SK-N-SH (cell line): ENCODE measurements at regions not wholly inside any gene's neighbourhood (a gene's known extent, or its start where the extent isn't known, plus 50 kb on each side); places are given as distances from the start of the nearest gene placed in this dataset.

Experiments used
- CTCF ChIA-PET: fragments of 300-600, 350-600 bp; formaldehyde crosslinking; extraction: SDS; loops from one replicate; lab custom pipeline; 2021; lab: Yijun Ruan, JAX
- POLR2A ChIA-PET: fragments of 350-600 bp; sonication (Branson Sonifier 250); formaldehyde crosslinking; extraction: SDS; loops from one replicate; lab custom pipeline; 2020; ENCODE audit warnings: antibody characterized with exemption, inconsistent platforms; lab: Yijun Ruan, JAX
- DNase-seq: peaks from one replicate; pipeline ENCODE4 v3.0.0; 2012
- H2AFZ ChIP-seq: fragments of 200-600 bp; sonication (generic); 2 replicates; pipeline ENCODE4 v1.8.1; 2016; ENCODE audit warnings: antibody characterized with exemption, mild to moderate bottlenecking, low read depth
- H3F3A ChIP-seq: fragments of 200-600 bp; sonication (generic); replicated peaks from 2 replicates; pipeline ENCODE3; 2016; ENCODE audit warnings: antibody characterized with exemption, mild to moderate bottlenecking; ENCODE audit not compliant: insufficient read depth
- H3K27ac ChIP-seq, 2 experiments: fragments of 200-500 bp in 1 of 2; fragments of 200-600 bp in 1 of 2; sonication (Bioruptor generic) in 1 of 2; sonication (generic), shearing (Covaris generic) in 1 of 2; 2 replicates each; pipeline versions ENCODE4 v1.5.1 to v1.6.1; 2014 to 2016; ENCODE audit warnings: low read depth in 2 of 2, inconsistent platforms in 1 of 2, low read length in 1 of 2, mild to moderate bottlenecking in 1 of 2, mixed read lengths in 1 of 2
- H3K27me3 ChIP-seq: fragments of 200-600 bp; sonication (generic), shearing (Covaris generic); 2 replicates; pipeline ENCODE4 v1.6.1; 2016; ENCODE audit warnings: mixed run types; ENCODE audit not compliant: insufficient read depth
- H3K36me3 ChIP-seq, 2 experiments: fragments of 200-500 bp in 1 of 2; fragments of 200-600 bp in 1 of 2; sonication (Bioruptor generic) in 1 of 2; sonication (generic) in 1 of 2; replicated peaks in 1 of 2; 2 replicates each; pipeline versions ENCODE3 to v1.5.1; 2014 to 2016; ENCODE audit warnings: low read length in 1 of 2, mild to moderate bottlenecking in 1 of 2; ENCODE audit not compliant: insufficient read depth in 2 of 2, control insufficient read depth in 1 of 2
- H3K4me1 ChIP-seq, 2 experiments: fragments of 200-500 bp in 1 of 2; fragments of 200-600 bp in 1 of 2; sonication (Bioruptor generic) in 1 of 2; sonication (generic), shearing (Covaris generic) in 1 of 2; 2 replicates each; pipeline versions ENCODE4 v1.5.1 to v1.6.1; 2014 to 2016; ENCODE audit warnings: low read depth in 1 of 2, low read length in 1 of 2, mixed run types in 1 of 2; ENCODE audit not compliant: insufficient read depth in 2 of 2, control insufficient read depth in 1 of 2
- H3K4me2 ChIP-seq: fragments of 200-600 bp; sonication (generic), shearing (Covaris generic); 2 replicates; pipeline ENCODE4 v1.6.1; 2017; ENCODE audit warnings: mixed run types
- H3K4me3 ChIP-seq, 2 experiments: fragments of 200-500 bp in 1 of 2; fragments of 200-600 bp in 1 of 2; sonication (Bioruptor generic) in 1 of 2; sonication (generic), shearing (Covaris generic) in 1 of 2; 2 replicates each; pipeline versions ENCODE4 v1.5.1 to v1.8.1; 2014 to 2016; ENCODE audit warnings: low read depth in 2 of 2, inconsistent platforms in 1 of 2, low read length in 1 of 2, mild to moderate bottlenecking in 1 of 2, mixed read lengths in 1 of 2, moderate library complexity in 1 of 2
- H3K79me2 ChIP-seq: fragments of 200-600 bp; sonication (generic); 2 replicates; pipeline ENCODE4 v1.8.1; 2017; ENCODE audit warnings: mild to moderate bottlenecking; ENCODE audit not compliant: insufficient read depth
- H3K9ac ChIP-seq: fragments of 200-600 bp; sonication (generic); 2 replicates; pipeline ENCODE4 v1.6.1; 2017; ENCODE audit warnings: mixed run types
- H3K9me2 ChIP-seq: fragments of 200-600 bp; sonication (generic); 2 replicates; pipeline ENCODE4 v1.6.1; 2017; ENCODE audit warnings: mixed run types
- H3K9me3 ChIP-seq: fragments of 200-600 bp; sonication (generic); 2 replicates; pipeline ENCODE4 v1.6.1; 2017; ENCODE audit warnings: mixed run types, mild to moderate bottlenecking, moderate library complexity
- H4K20me1 ChIP-seq: fragments of 200-600 bp; sonication (generic); 2 replicates; pipeline ENCODE4 v1.6.1; 2017; ENCODE audit warnings: mild to moderate bottlenecking, mixed run types; ENCODE audit not compliant: insufficient read depth
- CHD2 ChIP-seq: fragments of 150-350 bp; IDR thresholded peaks from 2 replicates; pipeline ENCODE4 v1.6.1; 2018; ENCODE audit warnings: low read length; ENCODE audit not compliant: partially characterized antibody
- EP300 ChIP-seq, 2 experiments: IDR thresholded peaks; 2 replicates each; pipeline versions ENCODE4 v1.4.0 to v1.6.1; 2012; ENCODE audit warnings: borderline replicate concordance in 1 of 2, low read depth in 1 of 2, low read length in 1 of 2
- GABPA ChIP-seq: IDR thresholded peaks from 2 replicates; pipeline ENCODE4 v1.4.0; 2012; ENCODE audit warnings: low read depth, mild to moderate bottlenecking
- JUND ChIP-seq: IDR thresholded peaks from 2 replicates; pipeline ENCODE4 v1.4.0; 2012
- POLR2AphosphoS5 ChIP-seq: IDR thresholded peaks from 2 replicates; pipeline ENCODE4 v1.6.1; 2012; ENCODE audit warnings: low read depth, low read length
- RAD21 ChIP-seq: IDR thresholded peaks from 2 replicates; pipeline ENCODE4 v1.6.1; 2012; ENCODE audit warnings: mild to moderate bottlenecking, low read length
- RCOR1 ChIP-seq: fragments of 150-350 bp; IDR thresholded peaks from 2 replicates; pipeline ENCODE4 v1.6.1; 2017; ENCODE audit warnings: antibody characterized with exemption, low read length
- RXRA ChIP-seq: IDR thresholded peaks from 2 replicates; pipeline ENCODE4 v1.4.0; 2012; ENCODE audit warnings: low read depth, mild to moderate bottlenecking, borderline replicate concordance
- TEAD4 ChIP-seq: IDR thresholded peaks from 2 replicates; pipeline ENCODE4 v1.4.0; 2012; ENCODE audit warnings: mild to moderate bottlenecking, borderline replicate concordance; ENCODE audit not compliant: insufficient read depth
- YY1 ChIP-seq: IDR thresholded peaks from 2 replicates; pipeline ENCODE4 v1.4.0; 2012; ENCODE audit warnings: low read depth, mild to moderate bottlenecking
- WGBS: methylation state at CpG from one replicate; pipeline ENCODE4 v1.1.6; 2017; ENCODE audit warnings: low lambda C conversion rate; 5-methylcytosine and 5-hydroxymethylcytosine counted together
- TF ChIP-seq, protein P1 (sequence below): fragments of 200-600 bp; sonication (generic); IDR thresholded peaks from 2 replicates; pipeline ENCODE4 v1.6.1; 2017; ENCODE audit warnings: antibody characterized with exemption, mild to moderate bottlenecking, moderate library complexity
- TF ChIP-seq, protein P2 (sequence below): fragments of 150-350 bp; IDR thresholded peaks from 2 replicates; pipeline ENCODE4 v1.6.1; 2017; ENCODE audit warnings: antibody characterized with exemption, low read length, low read depth, borderline replicate concordance
- TF ChIP-seq, protein P3 (sequence below): fragments of 150-350 bp; IDR thresholded peaks from 2 replicates; pipeline ENCODE4 v1.6.1; 2016; ENCODE audit warnings: mild to moderate bottlenecking, low read depth, low read length
- TF ChIP-seq, protein P4 (sequence below): IDR thresholded peaks from 2 replicates; pipeline ENCODE4; 2012
- TF ChIP-seq, protein P5 (sequence below): IDR thresholded peaks from 2 replicates; pipeline ENCODE4 v1.4.0; 2012; ENCODE audit warnings: low read depth, borderline replicate concordance

DNA sequence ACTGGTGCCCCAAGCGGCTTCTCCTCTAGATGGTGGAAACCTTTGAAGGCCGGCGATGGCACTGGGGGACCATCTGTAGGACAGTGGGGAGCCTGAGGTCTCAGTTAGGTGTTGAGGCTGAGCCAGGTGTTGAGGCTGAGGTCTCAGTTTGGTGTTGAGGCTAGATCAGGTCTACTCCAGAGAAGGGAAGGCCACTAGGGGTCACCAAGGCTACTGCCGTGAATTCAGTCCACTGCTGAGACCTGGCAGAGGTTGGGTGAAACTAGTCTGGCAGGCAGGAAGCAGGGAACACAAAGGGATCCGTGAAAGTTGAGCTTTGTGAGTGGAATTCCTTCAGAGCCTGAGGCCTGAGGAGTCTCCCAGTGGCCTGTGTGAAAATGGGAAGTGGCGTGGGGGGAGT, 123.8 kb upstream of the FGF3 start (continued):
- TF ChIP-seq POLR2AphosphoS5 = no peak
- TF ChIP-seq, all 33 proteins: peak for 3

DNA sequence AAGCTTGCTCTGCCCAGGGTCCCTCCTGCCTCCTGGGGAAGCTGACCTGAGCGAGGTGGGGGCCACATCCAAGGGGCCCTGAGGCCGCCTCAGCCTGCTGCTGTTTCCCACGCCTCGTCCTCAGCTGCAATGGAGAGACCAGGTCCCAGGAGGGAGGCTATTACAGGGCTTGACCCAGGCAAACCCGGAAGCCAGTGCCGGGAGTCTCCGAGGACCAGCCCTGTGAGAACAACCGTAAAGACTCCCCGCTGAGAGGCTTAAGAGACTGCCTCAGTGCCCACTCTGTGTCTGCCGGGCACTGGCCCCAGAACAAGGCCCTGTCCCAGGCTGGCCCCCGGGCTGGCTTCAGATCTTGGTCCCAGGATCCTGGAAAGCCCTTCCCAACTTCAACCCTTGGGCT, 124.3 kb upstream of the FGF3 start:
- Histone ChIP-seq H3K36me3 (no peaks in the 10 kb centered on the region), H3K4me1 (peaks cover under 1 to 17% of the 10 kb centered on the region in 2 experiments; a peak in 1 of 4 replicates), H3K9me2 (no peaks in the 10 kb centered on the region), H3K4me3 (no peak overlapping the region), H4K20me1 (no peaks in the 10 kb centered on the region), H2AFZ (no peak overlapping the region), H3F3A (no peaks in the 10 kb centered on the region), H3K79me2 (no peaks in the 10 kb centered on the region), H3K27ac (no peak overlapping the region), H3K9me3 (no peaks in the 10 kb centered on the region), H3K9ac (no peak overlapping the region), H3K27me3 (peaks cover 15% of the 10 kb centered on the region; the same call in 1 of the 2 replicates), H3K4me2 (no peak overlapping the region)
- 19% methylated on average over 2 of the region's 11 CpGs for WGBS
- ChIA-PET POLR2A (no interaction called here), CTCF (interaction anchor here (0.8 to 2.3 kb wide), 4 partner anchors 25 to 248 kb away, joined by 3 to 15 read pairs (median 4); no protein-coding TSS in a partner anchor)
- TF ChIP-seq JUND = no peak
- TF ChIP-seq EP300 (IDR thresholded peaks at IDR 0.05; ENCODE audit: borderline replicate concordance in 1 of 2, low read depth in 1 of 2, low read length in 1 of 2) = no peak
- no peak for TF ChIP-seq RCOR1
- TF ChIP-seq RAD21 = no peak
- no peak for TF ChIP-seq RXRA
- TF ChIP-seq, protein P1, sequence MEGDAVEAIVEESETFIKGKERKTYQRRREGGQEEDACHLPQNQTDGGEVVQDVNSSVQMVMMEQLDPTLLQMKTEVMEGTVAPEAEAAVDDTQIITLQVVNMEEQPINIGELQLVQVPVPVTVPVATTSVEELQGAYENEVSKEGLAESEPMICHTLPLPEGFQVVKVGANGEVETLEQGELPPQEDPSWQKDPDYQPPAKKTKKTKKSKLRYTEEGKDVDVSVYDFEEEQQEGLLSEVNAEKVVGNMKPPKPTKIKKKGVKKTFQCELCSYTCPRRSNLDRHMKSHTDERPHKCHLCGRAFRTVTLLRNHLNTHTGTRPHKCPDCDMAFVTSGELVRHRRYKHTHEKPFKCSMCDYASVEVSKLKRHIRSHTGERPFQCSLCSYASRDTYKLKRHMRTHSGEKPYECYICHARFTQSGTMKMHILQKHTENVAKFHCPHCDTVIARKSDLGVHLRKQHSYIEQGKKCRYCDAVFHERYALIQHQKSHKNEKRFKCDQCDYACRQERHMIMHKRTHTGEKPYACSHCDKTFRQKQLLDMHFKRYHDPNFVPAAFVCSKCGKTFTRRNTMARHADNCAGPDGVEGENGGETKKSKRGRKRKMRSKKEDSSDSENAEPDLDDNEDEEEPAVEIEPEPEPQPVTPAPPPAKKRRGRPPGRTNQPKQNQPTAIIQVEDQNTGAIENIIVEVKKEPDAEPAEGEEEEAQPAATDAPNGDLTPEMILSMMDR = no peak
- TF ChIP-seq, protein P2, sequence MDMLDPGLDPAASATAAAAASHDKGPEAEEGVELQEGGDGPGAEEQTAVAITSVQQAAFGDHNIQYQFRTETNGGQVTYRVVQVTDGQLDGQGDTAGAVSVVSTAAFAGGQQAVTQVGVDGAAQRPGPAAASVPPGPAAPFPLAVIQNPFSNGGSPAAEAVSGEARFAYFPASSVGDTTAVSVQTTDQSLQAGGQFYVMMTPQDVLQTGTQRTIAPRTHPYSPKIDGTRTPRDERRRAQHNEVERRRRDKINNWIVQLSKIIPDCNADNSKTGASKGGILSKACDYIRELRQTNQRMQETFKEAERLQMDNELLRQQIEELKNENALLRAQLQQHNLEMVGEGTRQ = no peak
- no peak for TF ChIP-seq CHD2
- no peak for DNase-seq

DNA sequence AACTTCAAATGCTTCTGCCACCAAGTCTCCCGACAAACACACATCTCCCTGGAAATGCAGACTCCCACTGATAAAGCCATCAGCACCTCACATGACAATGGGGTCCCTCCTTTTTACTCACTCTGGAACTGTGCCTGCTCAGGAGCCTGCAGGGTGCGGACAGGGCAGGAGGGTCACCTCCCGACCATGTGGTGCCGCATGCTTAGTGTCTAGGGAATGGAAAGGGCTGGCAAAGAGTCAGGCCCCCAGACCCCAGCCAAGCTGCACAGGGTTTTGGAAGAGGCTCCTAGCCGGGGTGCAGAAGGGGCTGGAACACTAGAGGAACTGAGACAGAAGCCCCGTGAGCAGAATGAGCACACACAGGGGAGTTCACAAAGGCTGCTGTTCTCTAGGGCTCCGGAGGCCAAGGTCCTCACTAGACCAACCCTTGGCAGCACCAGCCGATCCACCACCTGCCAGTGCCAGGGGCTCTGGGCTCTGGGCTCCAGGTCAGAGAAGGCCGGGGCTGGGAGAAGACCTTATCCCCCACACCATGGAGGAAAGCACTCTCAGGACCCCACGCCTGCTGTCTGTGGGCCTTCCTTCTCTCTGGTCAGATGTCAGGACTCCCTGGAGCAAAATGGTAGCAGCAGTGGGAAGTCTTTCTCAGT, 125.1 kb upstream of the FGF3 start:
- Histone ChIP-seq H3K9me2 (no peaks in the 10 kb centered on the region), H3K27me3 (peaks cover 15% of the 10 kb centered on the region; the same call in 1 of the 2 replicates), H3K9ac (no peak overlapping the region), H3K27ac (no peak overlapping the region), H3K36me3 (no peaks in the 10 kb centered on the region), H2AFZ (no peak overlapping the region), H4K20me1 (no peaks in the 10 kb centered on the region), H3K4me3 (no peak overlapping the region), H3F3A (no peaks in the 10 kb centered on the region), H3K4me2 (no peak overlapping the region), H3K9me3 (no peaks in the 10 kb centered on the region), H3K4me1 (peaks cover 8 to 16% of the 10 kb centered on the region in 2 experiments; a peak in 2 of 4 replicates), H3K79me2 (no peaks in the 10 kb centered on the region)
- CTCF ChIA-PET = no interaction called here
- WGBS = 41% methylated on average over 7 of the region's 10 CpGs
- TF ChIP-seq CHD2 (no peak), RAD21 (no peak), YY1 (no peak), JUND (no peak), RXRA (no peak), GABPA (no peak), TEAD4 (no peak)
- TF ChIP-seq, protein P3, sequence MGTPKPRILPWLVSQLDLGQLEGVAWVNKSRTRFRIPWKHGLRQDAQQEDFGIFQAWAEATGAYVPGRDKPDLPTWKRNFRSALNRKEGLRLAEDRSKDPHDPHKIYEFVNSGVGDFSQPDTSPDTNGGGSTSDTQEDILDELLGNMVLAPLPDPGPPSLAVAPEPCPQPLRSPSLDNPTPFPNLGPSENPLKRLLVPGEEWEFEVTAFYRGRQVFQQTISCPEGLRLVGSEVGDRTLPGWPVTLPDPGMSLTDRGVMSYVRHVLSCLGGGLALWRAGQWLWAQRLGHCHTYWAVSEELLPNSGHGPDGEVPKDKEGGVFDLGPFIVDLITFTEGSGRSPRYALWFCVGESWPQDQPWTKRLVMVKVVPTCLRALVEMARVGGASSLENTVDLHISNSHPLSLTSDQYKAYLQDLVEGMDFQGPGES = no peak
- TF ChIP-seq, protein P4, sequence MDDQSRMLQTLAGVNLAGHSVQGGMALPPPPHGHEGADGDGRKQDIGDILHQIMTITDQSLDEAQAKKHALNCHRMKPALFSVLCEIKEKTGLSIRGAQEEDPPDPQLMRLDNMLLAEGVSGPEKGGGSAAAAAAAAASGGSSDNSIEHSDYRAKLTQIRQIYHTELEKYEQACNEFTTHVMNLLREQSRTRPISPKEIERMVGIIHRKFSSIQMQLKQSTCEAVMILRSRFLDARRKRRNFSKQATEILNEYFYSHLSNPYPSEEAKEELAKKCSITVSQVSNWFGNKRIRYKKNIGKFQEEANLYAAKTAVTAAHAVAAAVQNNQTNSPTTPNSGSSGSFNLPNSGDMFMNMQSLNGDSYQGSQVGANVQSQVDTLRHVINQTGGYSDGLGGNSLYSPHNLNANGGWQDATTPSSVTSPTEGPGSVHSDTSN = no peak
- TF ChIP-seq, protein P5, sequence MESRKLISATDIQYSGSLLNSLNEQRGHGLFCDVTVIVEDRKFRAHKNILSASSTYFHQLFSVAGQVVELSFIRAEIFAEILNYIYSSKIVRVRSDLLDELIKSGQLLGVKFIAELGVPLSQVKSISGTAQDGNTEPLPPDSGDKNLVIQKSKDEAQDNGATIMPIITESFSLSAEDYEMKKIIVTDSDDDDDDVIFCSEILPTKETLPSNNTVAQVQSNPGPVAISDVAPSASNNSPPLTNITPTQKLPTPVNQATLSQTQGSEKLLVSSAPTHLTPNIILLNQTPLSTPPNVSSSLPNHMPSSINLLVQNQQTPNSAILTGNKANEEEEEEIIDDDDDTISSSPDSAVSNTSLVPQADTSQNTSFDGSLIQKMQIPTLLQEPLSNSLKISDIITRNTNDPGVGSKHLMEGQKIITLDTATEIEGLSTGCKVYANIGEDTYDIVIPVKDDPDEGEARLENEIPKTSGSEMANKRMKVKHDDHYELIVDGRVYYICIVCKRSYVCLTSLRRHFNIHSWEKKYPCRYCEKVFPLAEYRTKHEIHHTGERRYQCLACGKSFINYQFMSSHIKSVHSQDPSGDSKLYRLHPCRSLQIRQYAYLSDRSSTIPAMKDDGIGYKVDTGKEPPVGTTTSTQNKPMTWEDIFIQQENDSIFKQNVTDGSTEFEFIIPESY = no peak
- no peak for DNase-seq
- POLR2A ChIA-PET = no interaction called here
